ENCODE measurements at regions not wholly inside any gene's neighbourhood (a gene's known extent, or its start where the extent isn't known, plus 50 kb on each side); places are given as distances from the start of the nearest gene placed in this dataset.
"Not testable (repeated sequence)": the region's sequence is repeated elsewhere in the genome, so short reads cannot be mapped to it uniquely, and the experiment has no call there.

DNA sequence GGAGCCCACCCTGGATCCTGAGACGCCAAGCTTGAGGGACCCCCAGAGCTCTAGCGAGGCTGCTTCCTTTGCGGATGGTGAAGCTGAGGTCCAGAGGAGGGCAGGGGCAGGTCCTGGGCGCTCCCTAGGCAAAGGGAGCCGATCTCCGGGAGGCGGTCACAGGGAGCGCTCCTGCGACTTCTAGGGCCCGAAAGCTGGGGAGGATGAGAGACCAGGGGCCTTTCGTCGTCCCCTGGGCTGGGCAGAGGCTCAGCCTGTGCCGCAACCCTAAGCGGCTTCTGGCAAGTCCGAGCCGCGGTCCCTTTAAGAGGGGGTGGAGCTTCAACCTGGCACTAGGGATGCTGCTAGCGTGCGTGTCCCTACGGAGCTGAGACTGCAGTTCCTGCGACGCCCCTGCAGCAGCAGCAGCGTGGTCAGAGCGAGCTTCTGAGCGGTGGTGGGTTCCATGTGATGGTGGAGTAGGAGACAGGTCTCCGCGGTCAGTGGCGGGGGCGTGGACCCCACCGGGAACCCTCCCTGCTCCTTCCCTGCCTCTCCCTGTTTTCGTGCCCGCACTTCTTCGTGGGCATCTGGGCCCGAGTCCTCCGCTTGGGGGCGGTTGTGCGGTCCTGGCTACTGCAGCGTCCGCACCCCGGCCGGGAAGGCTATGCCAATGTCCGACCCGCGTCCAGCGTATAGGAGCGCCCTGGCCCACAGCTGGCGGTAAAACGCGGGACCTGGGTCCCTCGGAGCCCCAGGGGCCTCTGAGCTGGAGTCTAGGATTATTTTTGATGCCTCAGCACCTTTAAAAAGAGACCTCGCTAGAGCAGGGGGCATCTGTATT lies 154.6 kb downstream of the CCDC74A start:
- Histone ChIP-seq H3K27ac (peak overlapping the region; percentile 69 to 87), H3K4me3 (peak overlapping the region; percentile 64), H3K9me3 (no peaks in the 10 kb centered on the region), H3K4me1 (no peaks in the 10 kb centered on the region), H3K4me2 (peak overlapping the region; percentile 92)
- WGBS (ENCODE audit: missing lambda C conversion rate) = 5% methylated on average over 41 of the region's 51 CpGs
- FAIRE-seq (no peak), ATAC-seq (peak; percentile 99), DNase-seq (ENCODE audit: low read depth in 1 of 2, low spot score in 1 of 2) (peak; percentile 75 to 85)
- CTCF ChIA-PET = interaction anchor here (0.9 to 4.0 kb wide), 6 partner anchors 9 to 528 kb away, joined by 3 to 24 read pairs (median 5); no protein-coding TSS in a partner anchor
- POLR2A ChIA-PET = interaction anchor here (0.7 kb wide), 2 partner anchors 10 to 190 kb away, joined by 3 read pairs; partner anchors contain the start of gene MZT2A
- TF ChIP-seq NPAS2 (CRISPR knock-in tag; IDR thresholded peaks at IDR 0.05; ENCODE audit: borderline replicate concordance) = no peak
- no peak for TF ChIP-seq ZNF302 (CRISPR knock-in tag; IDR thresholded peaks at IDR 0.05)
- TF ChIP-seq, protein P1, sequence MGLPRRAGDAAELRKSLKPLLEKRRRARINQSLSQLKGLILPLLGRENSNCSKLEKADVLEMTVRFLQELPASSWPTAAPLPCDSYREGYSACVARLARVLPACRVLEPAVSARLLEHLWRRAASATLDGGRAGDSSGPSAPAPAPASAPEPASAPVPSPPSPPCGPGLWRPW (IDR thresholded peaks at IDR 0.05) = no peak
- no peak for TF ChIP-seq ZC3H11A (IDR thresholded peaks at IDR 0.05)
- TF ChIP-seq, protein P2, sequence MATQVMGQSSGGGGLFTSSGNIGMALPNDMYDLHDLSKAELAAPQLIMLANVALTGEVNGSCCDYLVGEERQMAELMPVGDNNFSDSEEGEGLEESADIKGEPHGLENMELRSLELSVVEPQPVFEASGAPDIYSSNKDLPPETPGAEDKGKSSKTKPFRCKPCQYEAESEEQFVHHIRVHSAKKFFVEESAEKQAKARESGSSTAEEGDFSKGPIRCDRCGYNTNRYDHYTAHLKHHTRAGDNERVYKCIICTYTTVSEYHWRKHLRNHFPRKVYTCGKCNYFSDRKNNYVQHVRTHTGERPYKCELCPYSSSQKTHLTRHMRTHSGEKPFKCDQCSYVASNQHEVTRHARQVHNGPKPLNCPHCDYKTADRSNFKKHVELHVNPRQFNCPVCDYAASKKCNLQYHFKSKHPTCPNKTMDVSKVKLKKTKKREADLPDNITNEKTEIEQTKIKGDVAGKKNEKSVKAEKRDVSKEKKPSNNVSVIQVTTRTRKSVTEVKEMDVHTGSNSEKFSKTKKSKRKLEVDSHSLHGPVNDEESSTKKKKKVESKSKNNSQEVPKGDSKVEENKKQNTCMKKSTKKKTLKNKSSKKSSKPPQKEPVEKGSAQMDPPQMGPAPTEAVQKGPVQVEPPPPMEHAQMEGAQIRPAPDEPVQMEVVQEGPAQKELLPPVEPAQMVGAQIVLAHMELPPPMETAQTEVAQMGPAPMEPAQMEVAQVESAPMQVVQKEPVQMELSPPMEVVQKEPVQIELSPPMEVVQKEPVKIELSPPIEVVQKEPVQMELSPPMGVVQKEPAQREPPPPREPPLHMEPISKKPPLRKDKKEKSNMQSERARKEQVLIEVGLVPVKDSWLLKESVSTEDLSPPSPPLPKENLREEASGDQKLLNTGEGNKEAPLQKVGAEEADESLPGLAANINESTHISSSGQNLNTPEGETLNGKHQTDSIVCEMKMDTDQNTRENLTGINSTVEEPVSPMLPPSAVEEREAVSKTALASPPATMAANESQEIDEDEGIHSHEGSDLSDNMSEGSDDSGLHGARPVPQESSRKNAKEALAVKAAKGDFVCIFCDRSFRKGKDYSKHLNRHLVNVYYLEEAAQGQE (IDR thresholded peaks at IDR 0.05) = no peak
- no peak for TF ChIP-seq FOSB (CRISPR knock-in tag; IDR thresholded peaks at IDR 0.05)
- no peak for TF ChIP-seq ZSCAN20 (CRISPR knock-in tag; IDR thresholded peaks at IDR 0.05)
- TF ChIP-seq HDAC2 (IDR thresholded peaks at IDR 0.05) = no peak
- TF ChIP-seq JUN (IDR thresholded peaks at IDR 0.05) = peak in 1 of 2 experiments; percentile 45; a peak in 1 of 5 replicates
- TF ChIP-seq CHD4 (IDR thresholded peaks at IDR 0.05; ENCODE audit: borderline replicate concordance) = no peak
- no peak for TF ChIP-seq PHF8 (IDR thresholded peaks at IDR 0.05; ENCODE audit: borderline replicate concordance, low read depth)
- TF ChIP-seq, protein P3, sequence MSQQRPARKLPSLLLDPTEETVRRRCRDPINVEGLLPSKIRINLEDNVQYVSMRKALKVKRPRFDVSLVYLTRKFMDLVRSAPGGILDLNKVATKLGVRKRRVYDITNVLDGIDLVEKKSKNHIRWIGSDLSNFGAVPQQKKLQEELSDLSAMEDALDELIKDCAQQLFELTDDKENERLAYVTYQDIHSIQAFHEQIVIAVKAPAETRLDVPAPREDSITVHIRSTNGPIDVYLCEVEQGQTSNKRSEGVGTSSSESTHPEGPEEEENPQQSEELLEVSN (IDR thresholded peaks at IDR 0.05; ENCODE audit: borderline replicate concordance, low read depth) = peak; percentile 89
- TF ChIP-seq RFX5 (IDR thresholded peaks at IDR 0.05) = no peak
- TF ChIP-seq, protein P4, sequence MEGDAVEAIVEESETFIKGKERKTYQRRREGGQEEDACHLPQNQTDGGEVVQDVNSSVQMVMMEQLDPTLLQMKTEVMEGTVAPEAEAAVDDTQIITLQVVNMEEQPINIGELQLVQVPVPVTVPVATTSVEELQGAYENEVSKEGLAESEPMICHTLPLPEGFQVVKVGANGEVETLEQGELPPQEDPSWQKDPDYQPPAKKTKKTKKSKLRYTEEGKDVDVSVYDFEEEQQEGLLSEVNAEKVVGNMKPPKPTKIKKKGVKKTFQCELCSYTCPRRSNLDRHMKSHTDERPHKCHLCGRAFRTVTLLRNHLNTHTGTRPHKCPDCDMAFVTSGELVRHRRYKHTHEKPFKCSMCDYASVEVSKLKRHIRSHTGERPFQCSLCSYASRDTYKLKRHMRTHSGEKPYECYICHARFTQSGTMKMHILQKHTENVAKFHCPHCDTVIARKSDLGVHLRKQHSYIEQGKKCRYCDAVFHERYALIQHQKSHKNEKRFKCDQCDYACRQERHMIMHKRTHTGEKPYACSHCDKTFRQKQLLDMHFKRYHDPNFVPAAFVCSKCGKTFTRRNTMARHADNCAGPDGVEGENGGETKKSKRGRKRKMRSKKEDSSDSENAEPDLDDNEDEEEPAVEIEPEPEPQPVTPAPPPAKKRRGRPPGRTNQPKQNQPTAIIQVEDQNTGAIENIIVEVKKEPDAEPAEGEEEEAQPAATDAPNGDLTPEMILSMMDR (IDR thresholded peaks at IDR 0.05) = peak; percentile 34; the same call in 2 of the 3 replicates
- TF ChIP-seq, protein P5, sequence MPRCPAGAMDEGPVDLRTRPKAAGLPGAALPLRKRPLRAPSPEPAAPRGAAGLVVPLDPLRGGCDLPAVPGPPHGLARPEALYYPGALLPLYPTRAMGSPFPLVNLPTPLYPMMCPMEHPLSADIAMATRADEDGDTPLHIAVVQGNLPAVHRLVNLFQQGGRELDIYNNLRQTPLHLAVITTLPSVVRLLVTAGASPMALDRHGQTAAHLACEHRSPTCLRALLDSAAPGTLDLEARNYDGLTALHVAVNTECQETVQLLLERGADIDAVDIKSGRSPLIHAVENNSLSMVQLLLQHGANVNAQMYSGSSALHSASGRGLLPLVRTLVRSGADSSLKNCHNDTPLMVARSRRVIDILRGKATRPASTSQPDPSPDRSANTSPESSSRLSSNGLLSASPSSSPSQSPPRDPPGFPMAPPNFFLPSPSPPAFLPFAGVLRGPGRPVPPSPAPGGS (IDR thresholded peaks at IDR 0.05) = peak; percentile 38; the same call in 1 of the 3 replicates
- TF ChIP-seq BHLHE40 (IDR thresholded peaks at IDR 0.05; ENCODE audit: low read depth, low read length) = no peak
- TF ChIP-seq, protein P6, sequence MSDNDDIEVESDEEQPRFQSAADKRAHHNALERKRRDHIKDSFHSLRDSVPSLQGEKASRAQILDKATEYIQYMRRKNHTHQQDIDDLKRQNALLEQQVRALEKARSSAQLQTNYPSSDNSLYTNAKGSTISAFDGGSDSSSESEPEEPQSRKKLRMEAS (IDR thresholded peaks at IDR 0.05) = peak; percentile 95
- TF ChIP-seq HOXA7 (CRISPR knock-in tag; IDR thresholded peaks at IDR 0.05) = no peak
- TF ChIP-seq TFCP2L1 (CRISPR knock-in tag; IDR thresholded peaks at IDR 0.05) = no peak
- TF ChIP-seq POLR2A (IDR thresholded peaks at IDR 0.05; ENCODE audit: low read length) = peak; percentile 75
- TF ChIP-seq RNF2 (IDR thresholded peaks at IDR 0.05; ENCODE audit: borderline replicate concordance, low read depth) = peak; percentile 50; the same call in 1 of the 2 replicates
- TF ChIP-seq POLR2AphosphoS2 (conservative IDR thresholded peaks at IDR 0.05; ENCODE audit: low read length) = no peak
- TF ChIP-seq FOSL2 (IDR thresholded peaks at IDR 0.05) = no peak
- no peak for TF ChIP-seq FOSL2 (CRISPR knock-in tag; IDR thresholded peaks at IDR 0.05)
- TF ChIP-seq MAFK (IDR thresholded peaks at IDR 0.05; ENCODE audit: partially characterized antibody) = peak; percentile 76
- no peak for TF ChIP-seq SREBF2 (IDR thresholded peaks at IDR 0.05)
- TF ChIP-seq, protein P7, sequence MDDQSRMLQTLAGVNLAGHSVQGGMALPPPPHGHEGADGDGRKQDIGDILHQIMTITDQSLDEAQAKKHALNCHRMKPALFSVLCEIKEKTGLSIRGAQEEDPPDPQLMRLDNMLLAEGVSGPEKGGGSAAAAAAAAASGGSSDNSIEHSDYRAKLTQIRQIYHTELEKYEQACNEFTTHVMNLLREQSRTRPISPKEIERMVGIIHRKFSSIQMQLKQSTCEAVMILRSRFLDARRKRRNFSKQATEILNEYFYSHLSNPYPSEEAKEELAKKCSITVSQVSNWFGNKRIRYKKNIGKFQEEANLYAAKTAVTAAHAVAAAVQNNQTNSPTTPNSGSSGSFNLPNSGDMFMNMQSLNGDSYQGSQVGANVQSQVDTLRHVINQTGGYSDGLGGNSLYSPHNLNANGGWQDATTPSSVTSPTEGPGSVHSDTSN (IDR thresholded peaks at IDR 0.05) = no peak
- TF ChIP-seq ESRRA (IDR thresholded peaks at IDR 0.05; ENCODE audit: borderline replicate concordance, low read length) = no peak
- no peak for TF ChIP-seq KDM1A (IDR thresholded peaks at IDR 0.05; ENCODE audit: low read depth)

DNA sequence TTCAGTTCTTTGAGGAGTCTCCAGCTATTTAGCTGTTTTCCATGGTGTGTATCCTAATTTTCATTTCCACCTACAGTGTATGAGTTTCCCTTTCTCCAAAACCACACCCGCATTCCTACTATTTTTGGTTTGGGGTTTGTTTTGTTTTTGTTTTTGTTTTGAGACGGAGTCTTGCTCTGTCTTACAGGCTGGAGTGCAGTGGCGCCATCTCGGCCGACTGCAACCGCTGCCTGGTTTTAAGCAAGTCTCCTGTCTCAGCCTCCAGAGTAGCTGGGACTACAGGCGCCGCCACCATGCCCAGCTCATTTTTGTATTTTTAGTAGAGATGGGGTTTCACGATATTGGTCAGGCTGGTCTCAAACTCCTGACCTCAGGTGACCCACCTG lies 155.2 kb downstream of the CCDC74A start:
- WGBS (ENCODE audit: missing lambda C conversion rate) = 18% methylated on average over 9 of the region's 9 CpGs
- peak in 1 of 2 experiments; percentile 32 for DNase-seq (ENCODE audit: low read depth in 1 of 2, low spot score in 1 of 2)
- CTCF ChIA-PET = interaction anchor here (1.1 to 4.0 kb wide), 4 partner anchors 9 to 119 kb away, joined by 4 to 24 read pairs (median 5); no protein-coding TSS in a partner anchor

More for the DNA sequence above, 155.2 kb downstream of the CCDC74A start:
- H3K4me1 ChIP-seq, FAIRE-seq, POLR2A ChIA-PET, H3K9me3 ChIP-seq: not testable (repeated sequence)
- peak in 1 of 2 experiments; percentile 80; a peak in 3 of 6 replicates for ATAC-seq
- H3K4me3 ChIP-seq = peak overlapping the region; percentile 64
- H3K27ac ChIP-seq = peak overlapping the region; percentile 69 to 87
- H3K4me2 ChIP-seq = peak overlapping the region; percentile 92

All from A549 (cell line).